NCI-H1694 (cell line): ENCODE measurements at regions not wholly inside any gene's neighbourhood (a gene's known extent, or its start where the extent isn't known, plus 50 kb on each side); places are given as distances from the start of the nearest gene placed in this dataset.

ENCODE experiments used
- DNase-seq: peaks from one replicate; lab custom pipeline; 2025; lab: John Stamatoyannopoulos, UW

- DNase-seq, result no peak
Measured at GRCh38 chr22:48327721-48328120, 1500.0 kb downstream of the BRD1 start.

- no peak for DNase-seq
Measured at GRCh38 chr22:48323746-48324145, 1503.9 kb downstream of the BRD1 start.

- no peak for DNase-seq
Measured at GRCh38 chr22:48322907-48323306, 1504.8 kb downstream of the BRD1 start.

DNA sequence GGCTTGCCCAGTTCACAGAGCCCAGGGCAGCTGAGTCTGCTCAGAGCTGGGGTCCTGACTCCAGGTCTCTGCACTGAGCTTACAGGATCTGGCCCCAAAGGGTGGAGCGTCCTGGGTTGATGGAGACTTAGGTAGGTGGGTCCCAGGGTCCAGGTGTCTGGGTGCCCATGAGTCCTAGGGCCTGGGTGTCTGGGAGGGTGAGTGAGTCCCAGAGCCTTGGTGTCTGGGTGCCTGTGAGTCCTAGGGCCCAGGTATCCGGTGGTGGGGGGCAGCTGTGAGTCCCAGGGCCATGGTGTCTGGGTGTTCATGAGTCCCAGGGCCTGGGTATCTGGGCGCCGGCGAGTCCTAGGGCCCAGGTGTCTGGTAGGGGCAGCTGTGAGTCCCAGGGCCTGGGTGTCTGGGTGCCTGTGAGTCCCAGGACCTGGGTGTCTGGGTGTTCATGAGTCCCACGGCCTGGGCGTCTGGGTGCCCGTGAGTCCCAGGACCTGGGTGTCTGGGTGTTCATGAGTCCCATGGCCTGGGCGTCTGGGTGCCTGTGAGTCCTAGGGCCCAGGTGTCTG lies 1505.6 kb downstream of the BRD1 start:
- DNase-seq, result no peak

GRCh38 chr22:48320683-48321451 lies 1506.8 kb downstream of the BRD1 start:
- no peak for DNase-seq

DNA sequence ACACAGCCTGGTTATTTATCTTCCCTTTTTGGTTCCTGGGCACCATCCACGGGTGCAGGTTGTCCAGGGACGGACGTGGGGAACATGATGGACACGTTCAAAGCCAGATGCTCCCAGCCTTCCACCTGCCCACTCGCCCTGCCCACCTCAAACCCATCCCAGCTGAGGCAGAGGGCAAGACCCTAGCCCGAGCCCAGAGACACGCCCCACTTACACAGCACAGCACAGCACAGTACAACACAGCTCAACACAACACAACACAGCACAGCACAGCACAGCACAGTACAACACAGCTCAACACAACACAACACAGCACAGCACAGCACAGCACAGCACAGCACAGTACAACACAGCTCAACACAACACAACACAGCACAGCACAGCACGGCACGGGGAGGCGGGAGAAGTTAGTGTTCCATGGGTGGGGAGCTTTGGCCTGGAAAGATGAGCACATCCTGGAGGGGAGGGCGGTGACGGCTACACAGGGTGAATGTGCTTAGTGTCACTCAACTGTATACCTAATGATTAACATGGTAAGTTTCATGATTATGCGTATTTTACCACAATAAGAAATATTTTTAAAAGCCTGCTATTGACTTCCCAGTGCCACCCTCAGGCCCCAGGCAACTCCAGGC lies 1507.5 kb downstream of the BRD1 start:
- no peak for DNase-seq

DNA sequence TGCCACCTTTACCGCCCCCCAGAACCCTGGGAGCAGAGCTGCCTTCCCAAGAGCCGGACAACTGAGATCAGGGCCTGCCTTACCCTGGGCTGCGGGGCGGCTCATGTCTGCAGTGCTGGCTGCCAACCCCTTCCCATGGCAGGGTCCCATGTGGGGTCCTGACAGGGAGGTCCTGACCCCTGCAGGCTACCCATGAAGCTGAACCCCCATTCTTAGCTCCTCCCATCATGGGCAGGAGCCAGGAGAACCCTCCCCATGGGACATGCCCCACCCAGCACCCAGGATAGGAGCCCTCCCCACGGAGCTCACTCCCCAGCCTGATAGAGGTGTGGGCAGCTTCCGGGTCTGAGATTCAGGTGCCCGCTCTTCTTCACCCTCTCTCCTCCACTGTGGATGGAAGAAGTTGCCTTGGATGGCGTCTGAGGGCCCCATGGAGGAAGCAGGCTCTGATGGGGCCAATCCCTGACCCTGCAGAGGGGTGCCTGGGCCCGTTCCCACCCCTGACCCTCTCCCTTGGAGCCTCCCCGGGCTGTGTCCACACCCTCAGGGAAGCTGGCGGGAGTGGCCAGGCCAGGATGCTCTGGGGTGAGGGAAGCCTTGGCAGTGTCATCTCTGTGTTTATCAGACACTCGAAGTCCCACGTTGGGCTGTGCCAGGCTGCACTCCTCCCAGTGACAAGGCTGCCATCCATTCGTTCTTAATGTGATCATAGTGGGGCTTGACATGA lies 1508.2 kb downstream of the BRD1 start:
- no peak for DNase-seq

- no peak for DNase-seq
Measured at GRCh38 chr22:48318575-48319320, 1508.9 kb downstream of the BRD1 start.

- no peak for DNase-seq
Measured at GRCh38 chr22:48318173-48318572, 1509.5 kb downstream of the BRD1 start.

DNA sequence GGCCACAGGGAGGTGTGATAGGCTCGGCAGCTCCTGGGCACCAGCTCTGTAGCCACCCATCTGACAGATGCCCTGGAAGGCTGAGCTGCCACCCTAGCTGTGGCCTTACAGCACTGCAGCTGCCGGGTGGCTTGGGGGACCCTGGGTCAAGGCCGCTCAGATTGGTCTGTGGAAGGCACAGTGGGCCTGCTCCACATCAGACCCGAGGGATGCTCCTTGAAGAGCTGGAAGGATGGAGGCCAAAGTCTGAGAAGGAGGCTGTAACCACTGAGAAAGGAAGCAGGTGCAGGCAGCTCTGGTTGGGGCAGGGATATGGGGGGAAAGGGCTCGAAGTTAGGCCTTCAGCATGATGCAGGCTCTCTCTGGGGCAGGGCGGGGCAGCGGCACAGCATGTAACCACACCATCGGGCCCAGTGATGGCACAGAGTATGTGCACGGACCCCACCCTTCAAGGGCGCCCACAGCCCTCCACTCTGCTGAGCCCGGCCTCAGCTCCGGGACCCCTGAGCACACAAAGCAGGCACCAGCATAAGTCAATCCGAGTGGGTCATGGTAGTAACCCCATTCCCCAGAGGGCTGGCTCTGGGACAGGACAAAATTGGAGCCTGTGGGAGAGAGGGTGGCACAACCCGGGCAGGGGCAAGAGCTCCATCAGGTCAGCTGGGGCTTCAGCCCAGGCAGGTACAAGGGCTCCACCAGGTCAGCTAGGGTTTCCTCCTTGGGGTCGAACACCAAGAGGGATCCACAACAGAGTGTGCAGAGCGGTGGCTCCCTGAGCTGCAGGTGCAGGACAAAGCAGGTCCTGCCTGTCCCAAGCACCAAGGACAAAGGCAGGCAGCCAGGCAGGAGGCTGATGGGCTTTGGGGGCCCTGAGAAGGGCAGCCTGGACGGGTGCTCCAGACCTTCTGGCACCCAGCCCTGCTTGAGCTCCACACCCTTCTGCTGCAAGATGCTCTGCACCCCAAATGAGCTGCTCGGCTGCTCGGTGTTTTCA lies 1511.1 kb downstream of the BRD1 start:
- no peak for DNase-seq

- DNase-seq, result peak; percentile 36
Measured at GRCh38 chr22:48315439-48316256, 1512.0 kb downstream of the BRD1 start.

DNA sequence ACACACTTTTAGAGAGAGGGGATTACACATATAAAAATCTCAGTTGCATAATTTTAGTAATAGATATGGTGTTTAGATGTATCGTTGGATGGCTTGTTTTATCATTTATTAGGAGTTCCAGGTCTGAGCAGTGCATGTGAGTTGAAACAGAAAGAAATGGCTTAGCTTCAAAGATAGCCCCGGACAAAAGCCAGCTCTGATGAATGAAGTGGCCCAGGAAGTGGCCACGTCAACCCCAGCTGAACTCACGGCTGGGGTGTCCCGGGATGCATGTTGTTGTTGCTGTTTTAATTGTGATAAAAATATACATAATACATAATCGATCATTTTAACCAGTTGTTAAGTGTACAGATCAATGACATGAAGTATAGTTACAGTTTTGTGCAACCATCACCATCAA lies 1513.6 kb downstream of the BRD1 start:
- no peak for DNase-seq

- no peak for DNase-seq
Measured at GRCh38 chr22:48313175-48313830, 1514.4 kb downstream of the BRD1 start.

GRCh38 chr22:48310740-48311139 lies 1516.9 kb downstream of the BRD1 start:
- no peak for DNase-seq

GRCh38 chr22:48310289-48310688 lies 1517.4 kb downstream of the BRD1 start:
- DNase-seq, result no peak

- DNase-seq, result no peak
Measured at GRCh38 chr22:48309836-48310235, 1517.8 kb downstream of the BRD1 start.

DNA sequence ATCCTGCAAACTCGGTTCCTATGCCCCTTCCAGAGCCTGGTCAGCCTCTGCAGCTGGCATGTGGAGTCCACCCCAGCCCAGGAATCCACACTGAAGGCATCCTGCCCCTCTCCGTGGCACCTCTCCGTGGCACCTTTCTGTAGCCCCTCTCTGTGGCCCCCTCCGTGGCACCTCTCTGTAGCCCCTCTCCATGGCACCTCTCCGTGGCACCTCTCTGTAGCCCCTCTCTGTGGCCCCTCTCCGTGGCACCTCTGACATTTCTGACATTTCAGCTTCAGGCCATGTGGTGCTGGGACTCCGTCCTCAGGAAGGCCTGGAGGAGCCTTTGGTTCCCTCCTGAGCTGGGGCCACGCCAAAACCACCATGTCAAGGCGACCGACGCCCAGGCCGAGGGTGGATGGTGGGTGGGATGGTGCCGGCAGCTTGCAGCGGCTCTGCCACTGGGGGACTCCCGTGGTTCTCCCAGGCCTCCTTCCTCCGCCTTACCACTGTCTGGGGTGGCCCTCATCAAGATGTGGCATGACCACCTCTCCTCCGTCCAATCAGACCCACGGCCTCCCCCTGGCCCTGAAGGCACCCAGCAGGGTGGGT lies 1518.5 kb downstream of the BRD1 start:
- DNase-seq, result no peak

- no peak for DNase-seq
Measured at GRCh38 chr22:48307931-48308330, 1519.7 kb downstream of the BRD1 start.
